Activated CD8-positive, alpha-beta memory T cell treated with anti-CD3 and anti-CD28 coated beads, Interleukin-2, amount 50 U/mL, for 1 hour (primary cell): ENCODE measurements at regions not wholly inside any gene's neighbourhood (a gene's known extent, or its start where the extent isn't known, plus 50 kb on each side); places are given as distances from the start of the nearest gene placed in this dataset.
A peak's percentile ranks its signal among the peaks of the same experiment; 100 is the strongest.

ENCODE experiments used
- DNase-seq: peaks from one replicate; pipeline ENCODE4 v3.0.0-alpha.2; 2020; ENCODE audit errors: extremely low read depth

- no peak for DNase-seq
These were observed 55.5 kb downstream of the GSPT2 start for GRCh38 chrX:51798701-51799100.

GRCh38 chrX:51802917-51803688, 59.9 kb downstream of the GSPT2 start:
- peak; percentile 16 for DNase-seq

- DNase-seq, result no peak
These were observed 60.6 kb downstream of the GSPT2 start for GRCh38 chrX:51803833-51804232.

GRCh38 chrX:51804741-51805140, 61.5 kb downstream of the GSPT2 start:
- DNase-seq, result no peak

GRCh38 chrX:51813886-51814460, 70.7 kb downstream of the GSPT2 start:
- no peak for DNase-seq

GRCh38 chrX:51824061-51824460, 69.4 kb upstream of the MAGED1 start:
- DNase-seq, result no peak

GRCh38 chrX:51825436-51825835, 68.0 kb upstream of the MAGED1 start:
- no peak for DNase-seq

- DNase-seq, result no peak
These were observed 59.3 kb upstream of the MAGED1 start for GRCh38 chrX:51834076-51834475.

- no peak for DNase-seq
These were observed 56.6 kb upstream of the MAGED1 start for GRCh38 chrX:51836823-51837222.

GRCh38 chrX:51837451-51837850, 56.0 kb upstream of the MAGED1 start:
- no peak for DNase-seq

- no peak for DNase-seq
These were observed 55.5 kb upstream of the MAGED1 start for GRCh38 chrX:51837921-51838320.
